GM23338 (cell line): ENCODE measurements at regions not wholly inside any gene's neighbourhood (a gene's known extent, or its start where the extent isn't known, plus 50 kb on each side); places are given as distances from the start of the nearest gene placed in this dataset.

Source experiments
- ATAC-seq: fragments of 200-7000 bp; cut with Tn5 transposase; 3 replicates; pipeline ENCODE4 v1.9.1; 2020
- DNase-seq: peaks from one replicate; pipeline ENCODE4 v3.0.0-alpha.2; 2015; ENCODE audit warnings: low spot score
- H2AFZ ChIP-seq: fragments of 200-600 bp; sonication (generic); 2 replicates; pipeline ENCODE4 v1.8.0; 2016; ENCODE audit warnings: antibody characterized with exemption, mild to moderate bottlenecking, moderate library complexity
- H3F3A ChIP-seq: fragments of 200-600 bp; sonication (generic); replicated peaks from 2 replicates; pipeline ENCODE4 v1.8.0; 2017; ENCODE audit warnings: antibody characterized with exemption, mixed run types, low read depth
- H3K27ac ChIP-seq: fragments of 200-600 bp; sonication (generic); 2 replicates; pipeline ENCODE4 v1.6.1; 2016; ENCODE audit warnings: low read depth
- H3K27me3 ChIP-seq: fragments of 200-600 bp; sonication (generic); 2 replicates; pipeline ENCODE4 v1.8.0; 2016; ENCODE audit warnings: mild to moderate bottlenecking, mixed run types, moderate library complexity; ENCODE audit not compliant: insufficient read depth
- H3K36me3 ChIP-seq: fragments of 200-600 bp; sonication (generic); 2 replicates; pipeline ENCODE4 v1.8.0; 2016; ENCODE audit warnings: mild to moderate bottlenecking; ENCODE audit not compliant: insufficient read depth
- H3K4me1 ChIP-seq: fragments of 200-600 bp; sonication (generic); 2 replicates; pipeline ENCODE4 v1.8.0; 2016; ENCODE audit warnings: mild to moderate bottlenecking, moderate library complexity; ENCODE audit not compliant: insufficient read depth
- H3K4me2 ChIP-seq: fragments of 200-600 bp; sonication (generic); 2 replicates; pipeline ENCODE4 v1.7.1; 2017; ENCODE audit warnings: mixed run types
- H3K4me3 ChIP-seq: fragments of 200-600 bp; sonication (generic); 2 replicates; pipeline ENCODE4 v1.6.1; 2016; ENCODE audit warnings: mixed run types
- H3K79me2 ChIP-seq: fragments of 200-600 bp; sonication (generic); replicated peaks from 2 replicates; pipeline ENCODE4 v1.8.0; 2017; ENCODE audit warnings: mild to moderate bottlenecking; ENCODE audit not compliant: insufficient read depth
- H3K9me2 ChIP-seq: fragments of 200-600 bp; sonication (generic); 2 replicates; pipeline ENCODE4 v1.8.0; 2017; ENCODE audit not compliant: insufficient read depth
- H4K20me1 ChIP-seq: fragments of 200-600 bp; sonication (generic); replicated peaks from 2 replicates; pipeline ENCODE4 v1.8.0; 2017; ENCODE audit warnings: mild to moderate bottlenecking; ENCODE audit not compliant: insufficient read depth
- H3K27ac Mint-ChIP-seq: 2 replicates; pipeline ENCODE4 v1.8.0; 2020; ENCODE audit warnings: inconsistent platforms, mild to moderate bottlenecking, moderate library complexity, mixed read lengths
- H3K27me3 Mint-ChIP-seq: 3 replicates; pipeline ENCODE4 v1.8.0; 2022; ENCODE audit warnings: low read depth, mild to moderate bottlenecking, moderate library complexity, mixed read lengths, inconsistent platforms; ENCODE audit not compliant: insufficient read depth, poor library complexity
- H3K36me3 Mint-ChIP-seq: 3 replicates; pipeline ENCODE4 v1.8.0; 2021; ENCODE audit warnings: low read depth, mild to moderate bottlenecking, inconsistent platforms, moderate library complexity, mixed read lengths
- H3K4me1 Mint-ChIP-seq: 3 replicates; pipeline ENCODE4 v1.8.0; 2020; ENCODE audit warnings: mild to moderate bottlenecking, inconsistent platforms, mixed read lengths
- H3K4me3 Mint-ChIP-seq: 3 replicates; pipeline ENCODE4 v1.8.0; 2021; ENCODE audit warnings: moderate library complexity, mild to moderate bottlenecking, inconsistent platforms, mixed read lengths
- H3K9me3 Mint-ChIP-seq: 3 replicates; pipeline ENCODE4 v1.8.0; 2020; ENCODE audit warnings: moderate library complexity, mild to moderate bottlenecking, inconsistent platforms, mixed read lengths
- CREB1 ChIP-seq: fragments of 250-450 bp; sonication (Bioruptor Pico); IDR thresholded peaks from 2 replicates; pipeline ENCODE4 v1.5.0; 2020; ENCODE audit warnings: low read depth, mild to moderate bottlenecking, moderate library complexity
- EZH2 ChIP-seq: fragments of 200-600 bp; sonication (generic); IDR thresholded peaks from one replicate; pipeline ENCODE4 v1.8.0; 2017; ENCODE audit warnings: antibody characterized with exemption, mild to moderate bottlenecking, low read depth; ENCODE audit not compliant: unreplicated experiment
- JUNB ChIP-seq: IDR thresholded peaks from one replicate; pipeline ENCODE4 v1.6.1; 2016; ENCODE audit warnings: antibody characterized with exemption; ENCODE audit not compliant: unreplicated experiment
- NANOG ChIP-seq: IDR thresholded peaks from 2 replicates; pipeline ENCODE4 v1.6.1; 2016; ENCODE audit warnings: antibody characterized with exemption, borderline replicate concordance
- POLR2AphosphoS5 ChIP-seq: IDR thresholded peaks from 2 replicates; pipeline ENCODE4 v1.6.1; 2016; ENCODE audit warnings: antibody characterized with exemption, low read depth
- STAT1 ChIP-seq: IDR thresholded peaks from one replicate; pipeline ENCODE4 v1.6.1; 2016; ENCODE audit warnings: antibody characterized with exemption; ENCODE audit not compliant: unreplicated experiment
- ZNF331 ChIP-seq: fragments of 250-450 bp; sonication (Bioruptor Pico); IDR thresholded peaks from 2 replicates; pipeline ENCODE4 v1.5.0; 2020; ENCODE audit warnings: low read depth, mild to moderate bottlenecking, moderate library complexity
- TF ChIP-seq, protein P1 (sequence below): IDR thresholded peaks from 2 replicates; pipeline ENCODE4 v1.6.1; 2016; ENCODE audit warnings: antibody characterized with exemption
- TF ChIP-seq, protein P2 (sequence below): IDR thresholded peaks from one replicate; pipeline ENCODE4 v1.6.1; 2018; ENCODE audit warnings: antibody characterized with exemption; ENCODE audit not compliant: unreplicated experiment

DNA sequence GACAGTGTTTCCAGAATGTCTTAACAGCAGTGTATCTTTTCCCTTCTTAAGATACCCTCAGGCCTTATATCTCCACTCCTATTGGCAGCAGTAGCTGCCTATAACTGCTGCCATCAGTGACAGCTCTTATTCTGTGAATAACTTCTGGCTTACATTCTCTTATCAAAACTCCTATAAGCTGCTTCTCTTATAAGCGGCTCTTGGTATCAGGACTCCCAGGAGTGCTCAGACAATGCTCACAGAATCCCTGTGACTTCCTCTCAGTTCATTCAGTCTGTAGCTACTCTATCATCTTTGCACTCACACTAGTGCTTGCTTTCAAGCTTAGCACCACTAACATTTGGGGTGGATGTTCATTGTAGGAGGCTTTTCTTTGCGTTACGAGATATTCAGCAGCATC is 143.7 kb upstream of the CDH7 start:
- Mint-ChIP-seq H3K4me1 (peaks cover 23% of the 10 kb centered on the region), H3K9me3 (no peaks in the 10 kb centered on the region; the same call in 2 of the 3 replicates), H3K27me3 (peaks cover 20% of the 10 kb centered on the region), H3K27ac (no peak overlapping the region), H3K4me3 (no peak overlapping the region), H3K36me3 (no peaks in the 10 kb centered on the region)
- H3K36me3 ChIP-seq, result no peaks in the 10 kb centered on the region
- no peak overlapping the region for H2AFZ ChIP-seq
- H3F3A ChIP-seq, result no peaks in the 10 kb centered on the region
- H3K9me2 ChIP-seq, result no peaks in the 10 kb centered on the region
- H3K4me3 ChIP-seq, result no peak overlapping the region
- H3K27ac ChIP-seq, result no peak overlapping the region
- TF ChIP-seq CREB1 (no peak), STAT1 (no peak), NANOG (no peak), POLR2AphosphoS5 (no peak)
- TF ChIP-seq, protein P1, sequence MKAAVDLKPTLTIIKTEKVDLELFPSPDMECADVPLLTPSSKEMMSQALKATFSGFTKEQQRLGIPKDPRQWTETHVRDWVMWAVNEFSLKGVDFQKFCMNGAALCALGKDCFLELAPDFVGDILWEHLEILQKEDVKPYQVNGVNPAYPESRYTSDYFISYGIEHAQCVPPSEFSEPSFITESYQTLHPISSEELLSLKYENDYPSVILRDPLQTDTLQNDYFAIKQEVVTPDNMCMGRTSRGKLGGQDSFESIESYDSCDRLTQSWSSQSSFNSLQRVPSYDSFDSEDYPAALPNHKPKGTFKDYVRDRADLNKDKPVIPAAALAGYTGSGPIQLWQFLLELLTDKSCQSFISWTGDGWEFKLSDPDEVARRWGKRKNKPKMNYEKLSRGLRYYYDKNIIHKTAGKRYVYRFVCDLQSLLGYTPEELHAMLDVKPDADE, result no peak
- peaks cover 14% of the 10 kb centered on the region; the same call in 1 of the 2 replicates for H3K4me1 ChIP-seq
- no peaks in the 10 kb centered on the region for H4K20me1 ChIP-seq
- no peak for DNase-seq
- H3K27me3 ChIP-seq, result peaks cover 50% of the 10 kb centered on the region
- no peaks in the 10 kb centered on the region for H3K79me2 ChIP-seq
- no peak overlapping the region for H3K4me2 ChIP-seq
- no peak for ATAC-seq

DNA sequence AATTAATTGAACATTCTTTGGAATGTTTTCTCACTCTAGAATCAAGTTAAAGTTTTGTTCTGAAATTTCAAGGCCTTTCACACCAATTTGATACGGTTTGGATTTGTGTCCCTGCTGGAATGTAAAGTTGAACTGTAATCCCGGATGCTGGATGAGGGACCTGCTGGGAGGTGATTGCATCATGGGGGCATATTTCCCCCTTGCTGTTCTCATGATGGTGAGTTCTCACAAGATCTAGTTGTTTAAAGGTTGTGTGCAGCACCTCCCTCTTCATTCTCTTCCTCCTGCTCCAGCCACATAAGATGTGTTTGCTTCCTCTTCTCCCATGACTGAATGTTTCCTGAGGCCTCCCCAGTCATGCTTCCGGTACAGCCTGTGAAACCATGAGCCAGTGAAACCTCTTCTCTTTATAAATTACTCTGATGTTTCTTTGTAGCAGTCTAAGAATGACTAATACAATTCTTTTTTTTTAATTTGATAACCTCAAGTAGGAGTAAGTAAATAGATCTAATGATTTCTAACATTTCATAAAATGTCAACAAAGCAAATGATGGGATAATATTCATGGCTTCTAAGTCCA is 144.2 kb upstream of the CDH7 start:
- no peaks in the 10 kb centered on the region for H3K79me2 ChIP-seq
- H3K27ac Mint-ChIP-seq, result no peak overlapping the region
- no peaks in the 10 kb centered on the region for H3K36me3 Mint-ChIP-seq
- TF ChIP-seq, protein P2, sequence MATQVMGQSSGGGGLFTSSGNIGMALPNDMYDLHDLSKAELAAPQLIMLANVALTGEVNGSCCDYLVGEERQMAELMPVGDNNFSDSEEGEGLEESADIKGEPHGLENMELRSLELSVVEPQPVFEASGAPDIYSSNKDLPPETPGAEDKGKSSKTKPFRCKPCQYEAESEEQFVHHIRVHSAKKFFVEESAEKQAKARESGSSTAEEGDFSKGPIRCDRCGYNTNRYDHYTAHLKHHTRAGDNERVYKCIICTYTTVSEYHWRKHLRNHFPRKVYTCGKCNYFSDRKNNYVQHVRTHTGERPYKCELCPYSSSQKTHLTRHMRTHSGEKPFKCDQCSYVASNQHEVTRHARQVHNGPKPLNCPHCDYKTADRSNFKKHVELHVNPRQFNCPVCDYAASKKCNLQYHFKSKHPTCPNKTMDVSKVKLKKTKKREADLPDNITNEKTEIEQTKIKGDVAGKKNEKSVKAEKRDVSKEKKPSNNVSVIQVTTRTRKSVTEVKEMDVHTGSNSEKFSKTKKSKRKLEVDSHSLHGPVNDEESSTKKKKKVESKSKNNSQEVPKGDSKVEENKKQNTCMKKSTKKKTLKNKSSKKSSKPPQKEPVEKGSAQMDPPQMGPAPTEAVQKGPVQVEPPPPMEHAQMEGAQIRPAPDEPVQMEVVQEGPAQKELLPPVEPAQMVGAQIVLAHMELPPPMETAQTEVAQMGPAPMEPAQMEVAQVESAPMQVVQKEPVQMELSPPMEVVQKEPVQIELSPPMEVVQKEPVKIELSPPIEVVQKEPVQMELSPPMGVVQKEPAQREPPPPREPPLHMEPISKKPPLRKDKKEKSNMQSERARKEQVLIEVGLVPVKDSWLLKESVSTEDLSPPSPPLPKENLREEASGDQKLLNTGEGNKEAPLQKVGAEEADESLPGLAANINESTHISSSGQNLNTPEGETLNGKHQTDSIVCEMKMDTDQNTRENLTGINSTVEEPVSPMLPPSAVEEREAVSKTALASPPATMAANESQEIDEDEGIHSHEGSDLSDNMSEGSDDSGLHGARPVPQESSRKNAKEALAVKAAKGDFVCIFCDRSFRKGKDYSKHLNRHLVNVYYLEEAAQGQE, result no peak
- TF ChIP-seq JUNB (no peak), CREB1 (no peak), STAT1 (no peak), ZNF331 (CRISPR knock-in tag) (no peak), EZH2 (no peak), POLR2AphosphoS5 (no peak)
- TF ChIP-seq, protein P1, result no peak

More for the DNA sequence above, 144.2 kb upstream of the CDH7 start:
- H3K9me3 Mint-ChIP-seq, result no peaks in the 10 kb centered on the region; the same call in 2 of the 3 replicates
- H3K4me1 Mint-ChIP-seq, result peaks cover 19% of the 10 kb centered on the region
- H3K27me3 ChIP-seq, result peaks cover 45% of the 10 kb centered on the region
- H3K36me3 ChIP-seq, result no peaks in the 10 kb centered on the region
- H3K4me3 Mint-ChIP-seq, result no peak overlapping the region
- H3K27ac ChIP-seq, result no peak overlapping the region
- no peaks in the 10 kb centered on the region for H3F3A ChIP-seq
- H3K4me1 ChIP-seq, result peaks cover 9% of the 10 kb centered on the region; the same call in 1 of the 2 replicates
- no peak overlapping the region for H3K4me3 ChIP-seq
- no peak overlapping the region for H2AFZ ChIP-seq
- H4K20me1 ChIP-seq, result no peaks in the 10 kb centered on the region
- H3K9me2 ChIP-seq, result no peaks in the 10 kb centered on the region
- no peak overlapping the region for H3K4me2 ChIP-seq
- peaks cover 14% of the 10 kb centered on the region for H3K27me3 Mint-ChIP-seq
- DNase-seq (no peak), ATAC-seq (no peak)
